GM12875 (cell line): ENCODE measurements at regions not wholly inside any gene's neighbourhood (a gene's known extent, or its start where the extent isn't known, plus 50 kb on each side); places are given as distances from the start of the nearest gene placed in this dataset.

Source experiments
- H3K4me3 ChIP-seq: one replicate; pipeline ENCODE4 v1.5.1; 2011; ENCODE audit warnings: low read depth, low read length, control low read depth
- TF ChIP-seq, protein P1 (sequence below): IDR thresholded peaks from 2 replicates; pipeline ENCODE4 v1.5.1; 2011; ENCODE audit warnings: low read depth, mild to moderate bottlenecking, control low read depth, inconsistent platforms, low read length, moderate library complexity, borderline replicate concordance; ENCODE audit not compliant: insufficient read depth

GRCh38 chr16:54501797-54502196, 215.2 kb upstream of the IRX3 start:
- TF ChIP-seq, protein P1, sequence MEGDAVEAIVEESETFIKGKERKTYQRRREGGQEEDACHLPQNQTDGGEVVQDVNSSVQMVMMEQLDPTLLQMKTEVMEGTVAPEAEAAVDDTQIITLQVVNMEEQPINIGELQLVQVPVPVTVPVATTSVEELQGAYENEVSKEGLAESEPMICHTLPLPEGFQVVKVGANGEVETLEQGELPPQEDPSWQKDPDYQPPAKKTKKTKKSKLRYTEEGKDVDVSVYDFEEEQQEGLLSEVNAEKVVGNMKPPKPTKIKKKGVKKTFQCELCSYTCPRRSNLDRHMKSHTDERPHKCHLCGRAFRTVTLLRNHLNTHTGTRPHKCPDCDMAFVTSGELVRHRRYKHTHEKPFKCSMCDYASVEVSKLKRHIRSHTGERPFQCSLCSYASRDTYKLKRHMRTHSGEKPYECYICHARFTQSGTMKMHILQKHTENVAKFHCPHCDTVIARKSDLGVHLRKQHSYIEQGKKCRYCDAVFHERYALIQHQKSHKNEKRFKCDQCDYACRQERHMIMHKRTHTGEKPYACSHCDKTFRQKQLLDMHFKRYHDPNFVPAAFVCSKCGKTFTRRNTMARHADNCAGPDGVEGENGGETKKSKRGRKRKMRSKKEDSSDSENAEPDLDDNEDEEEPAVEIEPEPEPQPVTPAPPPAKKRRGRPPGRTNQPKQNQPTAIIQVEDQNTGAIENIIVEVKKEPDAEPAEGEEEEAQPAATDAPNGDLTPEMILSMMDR, result no peak
- no peak overlapping the region for H3K4me3 ChIP-seq

- H3K4me3 ChIP-seq, result no peak overlapping the region
- TF ChIP-seq, protein P1, result no peak
These were observed 207.0 kb upstream of the IRX3 start for GRCh38 chr16:54493594-54493993.

GRCh38 chr16:54493061-54493460, 206.5 kb upstream of the IRX3 start:
- TF ChIP-seq, protein P1, result no peak
- H3K4me3 ChIP-seq, result no peak overlapping the region

DNA sequence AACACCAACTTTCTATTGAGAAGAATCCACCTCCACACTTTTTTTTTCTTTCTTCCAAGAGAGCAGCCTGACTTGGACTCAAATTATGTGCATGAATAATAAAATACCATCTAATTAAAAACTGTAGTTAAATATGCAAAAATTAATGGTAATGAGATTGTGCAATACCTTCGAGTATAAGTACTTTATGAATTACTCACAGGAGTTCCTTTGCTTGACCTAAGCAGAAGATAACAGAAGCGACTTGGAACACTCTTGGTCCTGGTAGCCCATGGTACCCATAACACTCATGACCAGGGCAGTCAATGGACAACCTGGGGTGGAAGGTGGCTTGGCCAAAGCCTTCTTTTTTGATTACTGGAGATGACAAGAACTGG, 203.5 kb upstream of the IRX3 start:
- H3K4me3 ChIP-seq, result no peak overlapping the region
- TF ChIP-seq, protein P1, result no peak

GRCh38 chr16:54489225-54490111, 202.9 kb upstream of the IRX3 start:
- H3K4me3 ChIP-seq, result no peak overlapping the region
- TF ChIP-seq, protein P1, result no peak

GRCh38 chr16:54488729-54489128, 202.1 kb upstream of the IRX3 start:
- H3K4me3 ChIP-seq, result no peak overlapping the region
- TF ChIP-seq, protein P1, result no peak

GRCh38 chr16:54487933-54488332, 201.3 kb upstream of the IRX3 start:
- H3K4me3 ChIP-seq, result no peak overlapping the region
- TF ChIP-seq, protein P1, result no peak
